ENCODE measurements at regions not wholly inside any gene's neighbourhood (a gene's known extent, or its start where the extent isn't known, plus 50 kb on each side); places are given as distances from the start of the nearest gene placed in this dataset.

- TF ChIP-seq CTCF (conservative IDR thresholded peaks at IDR 0.05 in 1 of 2, IDR thresholded peaks at IDR 0.05 in 1 of 2; ENCODE audit: low read depth in 1 of 2, low read length in 2 of 2) (no peak), EZH2 (IDR thresholded peaks at IDR 0.05; ENCODE audit: low read length, missing control alignments) (no peak)
Observed at GRCh38 chr3:87361271-87361670, 84.9 kb upstream of the POU1F1 start.

Data from fibroblast of lung (primary cell).